ENCODE measurements at regions not wholly inside any gene's neighbourhood (a gene's known extent, or its start where the extent isn't known, plus 50 kb on each side); places are given as distances from the start of the nearest gene placed in this dataset.

DNA sequence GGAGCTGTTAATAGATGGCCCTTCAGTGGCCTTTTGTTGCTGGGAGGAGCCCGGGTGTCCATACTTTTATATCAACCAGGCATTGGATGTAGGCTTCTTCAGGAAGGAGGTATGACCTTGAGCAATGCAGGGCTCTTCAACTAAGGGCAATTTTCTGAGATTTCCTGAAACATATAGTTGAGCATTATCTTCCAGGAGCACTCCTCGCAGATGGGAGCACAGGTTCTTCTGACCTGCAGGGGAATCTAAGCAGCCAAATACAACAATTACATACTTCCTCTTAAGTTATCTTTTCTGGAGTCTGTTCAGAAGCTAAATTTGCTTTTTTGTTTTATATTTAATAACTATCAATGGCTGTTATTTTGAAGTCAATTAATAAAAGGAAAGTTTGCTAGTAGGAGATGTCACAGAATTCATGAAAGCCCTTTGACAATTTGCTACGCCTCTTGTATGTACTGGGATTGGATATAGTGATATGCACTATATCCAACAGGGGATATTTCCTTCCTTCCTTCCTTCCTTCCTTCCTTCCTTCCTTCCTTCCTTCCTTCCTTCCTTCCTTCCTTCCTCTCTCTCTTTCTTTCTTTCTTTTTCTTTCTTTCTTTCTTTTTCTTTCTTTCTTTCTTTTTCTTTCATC is 422.6 kb upstream of the NEGR1 start:
- Mint-ChIP-seq H3K9me3 (no peaks in the 10 kb centered on the region), H3K27ac (no peak overlapping the region), H3K4me3 (no peak overlapping the region), H3K36me3 (ENCODE audit: low read depth) (no peaks in the 10 kb centered on the region), H3K27me3 (no peaks in the 10 kb centered on the region), H3K4me1 (no peaks in the 10 kb centered on the region)
- ATAC-seq (no peak), DNase-seq (no peak)

DNA sequence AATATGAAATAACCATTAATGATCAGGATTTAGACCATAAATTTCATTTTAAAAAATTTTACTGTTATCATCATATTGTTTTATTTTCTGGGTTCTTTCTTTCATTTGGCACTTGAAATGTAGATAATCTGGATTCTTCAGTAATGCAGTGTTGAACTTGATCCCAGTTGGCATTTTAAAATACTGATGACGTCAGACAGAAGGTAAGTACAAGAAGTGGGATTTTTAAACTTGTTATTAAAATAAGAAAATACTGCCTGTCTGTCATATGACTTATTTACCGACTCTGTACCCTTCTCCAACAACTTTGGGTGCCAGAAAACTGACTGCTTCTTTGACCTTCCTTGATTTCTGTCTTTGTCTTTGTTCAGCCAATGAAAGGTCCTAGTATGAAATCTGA is 415.1 kb upstream of the NEGR1 start:
- no peaks in the 10 kb centered on the region for H3K36me3 Mint-ChIP-seq (ENCODE audit: low read depth)

DNA sequence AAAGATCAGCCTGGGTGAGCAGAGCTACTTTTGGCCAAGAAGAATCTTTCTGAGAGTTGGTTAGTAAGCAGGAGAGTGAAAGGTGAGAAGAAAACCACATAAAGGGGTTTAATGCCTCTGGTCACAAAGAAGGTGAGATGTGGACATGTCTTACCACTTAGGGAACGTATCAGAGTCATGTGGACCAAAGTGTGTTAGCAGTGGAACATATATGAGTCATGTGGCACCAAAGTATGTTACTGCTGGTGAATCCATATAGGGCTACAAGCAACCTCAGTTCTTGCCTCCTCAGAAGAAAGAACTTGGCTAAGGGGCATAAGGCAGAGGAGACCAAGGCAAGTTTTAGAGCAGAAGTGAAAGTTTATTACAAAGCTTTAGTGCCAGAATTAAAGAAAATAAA is 411.6 kb upstream of the NEGR1 start:
- no peaks in the 10 kb centered on the region for H3K4me1 Mint-ChIP-seq
- no peaks in the 10 kb centered on the region for H3K36me3 Mint-ChIP-seq (ENCODE audit: low read depth)
- DNase-seq, result no peak
- no peak overlapping the region for H3K27ac Mint-ChIP-seq
- peaks cover 4% of the 10 kb centered on the region for H3K9me3 Mint-ChIP-seq
- ATAC-seq, result no peak
- H3K27me3 Mint-ChIP-seq, result no peaks in the 10 kb centered on the region
- no peak overlapping the region for H3K4me3 Mint-ChIP-seq

More for the DNA sequence above, 415.1 kb upstream of the NEGR1 start:
- no peak for DNase-seq
- peaks cover 4% of the 10 kb centered on the region for H3K9me3 Mint-ChIP-seq
- ATAC-seq, result no peak
- no peak overlapping the region for H3K27ac Mint-ChIP-seq
- no peaks in the 10 kb centered on the region for H3K27me3 Mint-ChIP-seq
- H3K4me1 Mint-ChIP-seq, result no peaks in the 10 kb centered on the region
- H3K4me3 Mint-ChIP-seq, result no peak overlapping the region

DNA sequence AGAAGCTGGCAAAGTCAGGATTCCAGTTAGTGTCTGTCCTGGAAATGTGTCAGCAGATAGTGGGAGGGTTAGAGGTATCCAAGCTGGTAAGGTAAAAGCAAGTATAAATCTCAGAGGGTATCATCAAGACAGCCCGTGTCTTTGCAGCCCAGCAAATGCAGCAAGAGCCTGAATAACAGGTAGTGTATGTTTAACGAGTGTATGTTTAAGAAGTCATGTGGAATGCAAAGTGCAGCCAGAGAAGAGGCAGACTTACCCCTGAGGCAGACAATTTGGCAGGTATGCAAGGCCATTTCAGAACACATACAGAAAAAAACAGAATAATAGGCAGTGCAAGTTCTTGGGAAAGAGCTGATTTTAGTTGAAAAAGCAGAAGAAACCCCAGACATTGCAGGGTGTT is 411.0 kb upstream of the NEGR1 start:
- Mint-ChIP-seq H3K27ac (no peak overlapping the region), H3K4me1 (no peaks in the 10 kb centered on the region), H3K9me3 (peaks cover 4% of the 10 kb centered on the region), H3K36me3 (ENCODE audit: low read depth) (no peaks in the 10 kb centered on the region), H3K27me3 (no peaks in the 10 kb centered on the region), H3K4me3 (no peak overlapping the region)
- DNase-seq (no peak), ATAC-seq (no peak)

GRCh38 chr1:72690871-72691270 is 408.5 kb upstream of the NEGR1 start:
- H3K4me1 Mint-ChIP-seq, result no peaks in the 10 kb centered on the region

GRCh38 chr1:72678683-72679082 is 396.3 kb upstream of the NEGR1 start:
- Mint-ChIP-seq H3K27me3 (no peaks in the 10 kb centered on the region), H3K9me3 (no peaks in the 10 kb centered on the region), H3K4me3 (no peak overlapping the region), H3K36me3 (ENCODE audit: low read depth) (no peaks in the 10 kb centered on the region), H3K4me1 (no peaks in the 10 kb centered on the region), H3K27ac (no peak overlapping the region)
- ATAC-seq (no peak), DNase-seq (no peak)

More at GRCh38 chr1:72690871-72691270, 408.5 kb upstream of the NEGR1 start:
- Mint-ChIP-seq H3K27me3 (no peaks in the 10 kb centered on the region), H3K4me3 (no peak overlapping the region), H3K9me3 (no peaks in the 10 kb centered on the region), H3K27ac (no peak overlapping the region), H3K36me3 (ENCODE audit: low read depth) (no peaks in the 10 kb centered on the region)
- DNase-seq, result no peak
- no peak for ATAC-seq

GRCh38 chr1:72670902-72671301 is 388.6 kb upstream of the NEGR1 start:
- Mint-ChIP-seq H3K36me3 (ENCODE audit: low read depth) (no peaks in the 10 kb centered on the region), H3K27me3 (no peaks in the 10 kb centered on the region), H3K4me1 (no peaks in the 10 kb centered on the region), H3K9me3 (peaks cover 7% of the 10 kb centered on the region), H3K27ac (no peak overlapping the region), H3K4me3 (no peak overlapping the region)
- DNase-seq (no peak), ATAC-seq (no peak)

DNA sequence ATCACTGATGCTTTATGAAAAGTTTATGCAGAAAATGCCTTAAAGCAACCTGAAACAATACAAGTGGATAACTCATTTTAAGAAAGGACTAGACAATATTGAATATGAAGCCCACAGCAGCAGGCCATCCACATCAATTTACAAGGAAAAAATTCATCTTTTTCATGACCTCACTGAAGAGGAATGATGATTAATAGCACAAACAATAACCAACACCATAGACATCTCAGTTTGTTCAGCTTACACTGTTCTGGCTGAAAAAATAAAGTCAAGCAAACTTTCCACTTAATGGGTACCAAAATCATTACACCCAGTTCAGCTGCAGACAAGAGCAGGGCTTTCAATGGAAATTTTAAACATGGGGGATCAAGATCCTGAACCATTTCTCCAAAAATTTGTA is 380.6 kb upstream of the NEGR1 start:
- H3K9me3 Mint-ChIP-seq, result no peaks in the 10 kb centered on the region
- no peak for ATAC-seq
- no peak overlapping the region for H3K27ac Mint-ChIP-seq
- no peaks in the 10 kb centered on the region for H3K4me1 Mint-ChIP-seq
- DNase-seq, result no peak
- no peaks in the 10 kb centered on the region for H3K36me3 Mint-ChIP-seq (ENCODE audit: low read depth)
- H3K4me3 Mint-ChIP-seq, result no peak overlapping the region
- H3K27me3 Mint-ChIP-seq, result no peaks in the 10 kb centered on the region

- Mint-ChIP-seq H3K4me3 (no peak overlapping the region), H3K4me1 (no peaks in the 10 kb centered on the region), H3K36me3 (ENCODE audit: low read depth) (no peaks in the 10 kb centered on the region), H3K27ac (no peak overlapping the region), H3K9me3 (peaks cover 3% of the 10 kb centered on the region), H3K27me3 (no peaks in the 10 kb centered on the region)
- DNase-seq (no peak), ATAC-seq (no peak)
Observed at GRCh38 chr1:72650843-72651435, 368.6 kb upstream of the NEGR1 start.

DNA sequence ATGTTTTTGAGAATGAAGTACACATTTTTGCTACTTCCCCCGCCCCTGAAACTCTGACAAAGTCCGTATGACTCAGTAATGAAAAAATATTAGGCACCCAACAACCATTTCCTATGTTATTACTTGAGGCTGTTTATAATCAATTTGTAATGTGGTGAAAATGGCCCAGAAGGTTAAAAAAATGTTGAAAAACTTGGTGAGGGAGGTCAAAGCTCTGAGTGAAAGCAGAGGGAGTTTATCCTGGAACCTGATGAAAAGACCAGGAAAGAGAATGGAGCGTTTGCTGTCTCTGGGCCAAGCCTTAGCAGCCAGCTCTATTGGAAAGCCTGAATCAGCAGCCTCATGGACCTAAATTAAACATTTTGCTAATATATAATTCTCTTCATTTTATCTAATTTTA is 367.7 kb upstream of the NEGR1 start:
- H3K9me3 Mint-ChIP-seq, result peaks cover 3% of the 10 kb centered on the region
- no peak overlapping the region for H3K4me3 Mint-ChIP-seq
- H3K36me3 Mint-ChIP-seq (ENCODE audit: low read depth), result no peaks in the 10 kb centered on the region
- ATAC-seq (no peak), DNase-seq (no peak)
- H3K4me1 Mint-ChIP-seq, result no peaks in the 10 kb centered on the region
- H3K27me3 Mint-ChIP-seq, result no peaks in the 10 kb centered on the region
- no peak overlapping the region for H3K27ac Mint-ChIP-seq

GRCh38 chr1:72649211-72649888 is 367.0 kb upstream of the NEGR1 start:
- H3K27ac Mint-ChIP-seq, result no peak overlapping the region
- DNase-seq, result no peak
- no peaks in the 10 kb centered on the region for H3K36me3 Mint-ChIP-seq (ENCODE audit: low read depth)
- H3K27me3 Mint-ChIP-seq, result no peaks in the 10 kb centered on the region
- no peak for ATAC-seq
- no peaks in the 10 kb centered on the region for H3K4me1 Mint-ChIP-seq
- H3K4me3 Mint-ChIP-seq, result no peak overlapping the region
- H3K9me3 Mint-ChIP-seq, result peaks cover 6% of the 10 kb centered on the region

DNA sequence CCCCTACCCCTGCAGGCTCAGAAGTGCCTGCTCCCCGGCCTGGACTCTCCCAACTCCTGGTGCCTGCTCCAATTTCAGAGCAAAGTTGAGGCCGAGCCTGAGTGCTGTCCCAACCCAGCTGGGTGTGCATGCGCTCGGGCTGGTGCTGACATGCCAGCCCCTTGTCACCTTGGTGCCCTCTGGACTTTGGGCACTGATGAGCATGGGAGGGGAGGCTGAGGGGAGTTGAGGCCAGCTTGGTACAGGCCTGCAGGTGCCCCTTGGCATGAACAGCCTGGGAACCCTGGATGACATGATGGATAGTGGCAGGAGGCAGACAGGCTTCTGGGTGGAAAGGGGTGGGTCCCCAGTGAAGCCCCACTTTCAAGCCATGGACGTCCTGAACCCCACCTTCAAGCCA is 366.1 kb upstream of the NEGR1 start:
- peaks cover 15% of the 10 kb centered on the region for H3K9me3 Mint-ChIP-seq
- no peak overlapping the region for H3K4me3 Mint-ChIP-seq
- H3K36me3 Mint-ChIP-seq (ENCODE audit: low read depth), result no peaks in the 10 kb centered on the region
- DNase-seq (no peak), ATAC-seq (no peak)
- H3K27ac Mint-ChIP-seq, result no peak overlapping the region
- H3K27me3 Mint-ChIP-seq, result no peaks in the 10 kb centered on the region
- H3K4me1 Mint-ChIP-seq, result no peaks in the 10 kb centered on the region

DNA sequence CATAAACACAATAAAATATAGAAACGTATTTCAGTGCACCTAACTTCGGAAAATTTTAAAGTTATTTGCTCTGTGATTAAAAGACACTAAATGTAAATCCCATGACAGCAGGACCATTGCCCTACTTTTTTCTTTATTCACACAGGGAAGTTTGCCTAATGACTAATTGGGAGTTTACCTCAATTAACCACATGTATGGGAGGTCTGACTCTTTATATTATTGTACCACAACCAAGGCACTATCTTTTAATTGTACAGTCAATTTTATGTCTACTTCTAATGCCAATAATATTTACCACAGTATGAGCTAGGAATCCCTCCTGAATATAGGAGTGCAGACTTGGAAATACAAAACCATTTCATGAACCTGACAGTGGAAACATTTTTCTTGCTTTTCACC is 360.8 kb upstream of the NEGR1 start:
- Mint-ChIP-seq H3K9me3 (peaks cover 20% of the 10 kb centered on the region), H3K27ac (no peak overlapping the region), H3K4me3 (no peak overlapping the region), H3K27me3 (no peaks in the 10 kb centered on the region), H3K36me3 (ENCODE audit: low read depth) (no peaks in the 10 kb centered on the region), H3K4me1 (no peaks in the 10 kb centered on the region)
- no peak for ATAC-seq
- no peak for DNase-seq

DNA sequence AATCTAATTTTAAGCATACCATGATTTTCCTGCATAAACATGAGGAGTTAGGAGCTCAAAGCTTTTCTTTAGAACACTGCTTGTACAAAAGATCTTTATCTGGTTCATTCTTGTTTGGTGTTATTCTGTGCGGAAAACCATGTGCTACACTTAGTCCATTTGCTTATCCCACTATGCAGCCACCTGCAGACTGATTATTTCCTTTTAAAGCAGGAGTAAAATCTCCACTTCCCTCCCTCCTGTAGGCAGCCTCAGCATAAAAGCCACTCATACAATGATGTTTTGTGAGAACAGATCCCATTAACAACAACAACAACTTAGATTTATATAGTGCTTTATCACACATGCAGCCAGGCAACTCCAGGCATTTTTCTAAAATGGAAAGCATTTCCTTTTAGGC is 355.3 kb upstream of the NEGR1 start:
- ATAC-seq (no peak), DNase-seq (no peak)
- Mint-ChIP-seq H3K4me3 (no peak overlapping the region), H3K4me1 (no peaks in the 10 kb centered on the region), H3K36me3 (ENCODE audit: low read depth) (no peaks in the 10 kb centered on the region), H3K27ac (no peak overlapping the region), H3K27me3 (no peaks in the 10 kb centered on the region), H3K9me3 (peaks cover 8% of the 10 kb centered on the region)

- peaks cover 4% of the 10 kb centered on the region for H3K9me3 Mint-ChIP-seq
- H3K27me3 Mint-ChIP-seq, result no peaks in the 10 kb centered on the region
- H3K4me1 Mint-ChIP-seq, result no peaks in the 10 kb centered on the region
- ATAC-seq (no peak), DNase-seq (no peak)
- no peak overlapping the region for H3K27ac Mint-ChIP-seq
- no peak overlapping the region for H3K4me3 Mint-ChIP-seq
- no peaks in the 10 kb centered on the region for H3K36me3 Mint-ChIP-seq (ENCODE audit: low read depth)
Observed at GRCh38 chr1:72636631-72637030, 354.3 kb upstream of the NEGR1 start.

All from activated naive CD8-positive, alpha-beta T cell treated with anti-CD3 and anti-CD28 coated beads, Interleukin-2, amount 50 U/mL, for 24 hours (primary cell).